ENCODE measurements at regions not wholly inside any gene's neighbourhood (a gene's known extent, or its start where the extent isn't known, plus 50 kb on each side); places are given as distances from the start of the nearest gene placed in this dataset.
"Not testable (repeated sequence)": the region's sequence is repeated elsewhere in the genome, so short reads cannot be mapped to it uniquely, and the experiment has no call there.

DNA sequence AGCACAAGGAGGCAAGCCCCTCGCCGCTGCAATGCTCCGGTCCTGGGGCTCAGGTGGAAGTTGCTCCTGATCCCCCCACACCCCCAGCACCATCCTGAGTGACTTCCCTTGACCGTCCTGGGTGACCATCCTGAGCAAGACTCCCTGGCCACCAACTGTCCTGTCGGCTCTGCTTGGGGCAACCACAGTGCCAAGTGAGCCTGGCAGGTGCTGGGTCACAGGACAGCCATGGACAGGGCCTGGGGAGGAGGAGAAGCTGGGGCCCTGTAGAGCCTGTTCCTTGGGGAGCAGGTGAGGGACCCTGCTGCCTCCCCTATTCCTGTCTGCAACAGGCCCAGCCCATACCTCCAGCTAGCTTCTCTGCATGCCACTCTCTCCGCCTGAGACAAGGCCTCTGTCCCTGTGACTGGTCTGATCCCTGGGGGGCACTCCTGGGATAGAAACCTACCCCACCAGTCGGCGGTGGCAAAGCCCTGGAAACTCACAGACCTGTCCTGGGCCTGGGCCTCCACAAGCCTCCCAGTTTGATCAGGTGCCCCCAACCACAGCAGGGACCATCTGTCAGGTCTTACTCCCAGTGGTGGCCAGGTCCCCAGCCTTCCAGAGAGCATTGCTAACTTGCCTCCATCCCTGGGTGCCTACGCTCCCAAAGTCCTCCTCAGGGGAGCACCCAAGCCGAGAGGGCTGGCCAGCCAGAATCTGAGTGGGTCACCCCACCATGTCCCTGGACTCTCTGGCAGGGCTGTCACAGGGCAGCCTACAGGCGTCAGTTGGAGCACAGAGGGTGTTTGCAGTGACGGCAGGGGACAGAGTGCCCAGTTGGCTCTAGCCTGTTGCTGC, 68.7 kb upstream of the WNT7B start:
- no peak for TF ChIP-seq POLR2A (IDR thresholded peaks at IDR 0.05; ENCODE audit: low read depth, low read length)
- no peak for FAIRE-seq
- no peak for DNase-seq (ENCODE audit: insufficient read length, low spot score)

DNA sequence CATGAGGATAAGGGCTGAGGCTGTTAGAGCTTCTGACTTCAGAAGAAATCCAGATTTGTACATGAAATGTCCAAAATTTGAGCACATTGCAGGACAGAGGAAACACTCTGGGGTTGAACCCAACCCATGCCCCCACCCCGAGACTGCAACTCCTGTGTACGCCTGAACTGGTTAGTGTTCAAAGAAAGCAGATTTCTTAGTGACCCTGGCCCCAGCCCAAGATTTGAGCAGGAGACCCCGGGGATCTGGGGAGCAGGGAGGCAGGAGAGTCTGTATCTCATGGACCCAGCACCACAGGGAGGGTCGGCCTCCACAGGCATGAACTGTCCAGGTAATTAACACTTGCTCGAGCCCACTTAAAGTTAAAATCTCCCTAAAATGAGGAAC, 69.3 kb upstream of the WNT7B start:
- no peak for FAIRE-seq
- DNase-seq (ENCODE audit: insufficient read length, low spot score) = no peak
- no peak for TF ChIP-seq POLR2A (IDR thresholded peaks at IDR 0.05; ENCODE audit: low read depth, low read length)

GRCh38 chr22:46047226-46047625, 70.3 kb upstream of the WNT7B start:
- TF ChIP-seq POLR2A (IDR thresholded peaks at IDR 0.05; ENCODE audit: low read depth, low read length) = no peak
- DNase-seq (ENCODE audit: insufficient read length, low spot score) (no peak), FAIRE-seq (no peak)

- TF ChIP-seq POLR2A (IDR thresholded peaks at IDR 0.05; ENCODE audit: low read depth, low read length) = no peak
- FAIRE-seq = no peak
- no peak for DNase-seq (ENCODE audit: insufficient read length, low spot score)
Observed at GRCh38 chr22:46047841-46048595, 71.1 kb upstream of the WNT7B start.

- DNase-seq (ENCODE audit: insufficient read length, low spot score); FAIRE-seq: not testable (repeated sequence)
Observed at GRCh38 chr22:46048661-46049060, 71.7 kb upstream of the WNT7B start.

GRCh38 chr22:46049726-46050450, 72.9 kb upstream of the WNT7B start:
- no peak for TF ChIP-seq POLR2A (IDR thresholded peaks at IDR 0.05; ENCODE audit: low read depth, low read length)
- DNase-seq (ENCODE audit: insufficient read length, low spot score) (no peak), FAIRE-seq (no peak)

DNA sequence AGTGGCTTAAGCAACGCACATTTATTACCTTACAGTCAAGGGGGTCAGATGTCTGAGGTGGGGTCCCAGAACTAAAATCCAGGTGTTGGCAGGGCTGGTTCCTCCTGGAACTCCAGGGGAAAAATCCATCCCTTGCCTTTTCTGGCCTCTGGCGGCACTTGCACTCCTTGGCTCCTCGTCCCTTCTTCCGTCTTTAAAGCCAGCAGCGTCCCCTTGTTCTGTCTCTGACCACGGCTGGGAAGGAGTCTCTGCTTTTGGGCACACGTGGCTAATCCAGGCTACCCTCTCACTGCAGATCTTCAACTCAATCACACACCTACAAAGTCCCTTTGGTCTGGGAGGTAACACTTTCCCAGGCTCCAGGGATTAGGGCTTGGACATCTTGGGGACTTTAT, 73.5 kb upstream of the WNT7B start:
- FAIRE-seq = no peak
- no peak for TF ChIP-seq POLR2A (IDR thresholded peaks at IDR 0.05; ENCODE audit: low read depth, low read length)
- DNase-seq (ENCODE audit: insufficient read length, low spot score) = no peak

GRCh38 chr22:46050916-46051614, 74.1 kb upstream of the WNT7B start:
- DNase-seq (ENCODE audit: insufficient read length, low spot score) (no peak), FAIRE-seq (no peak)
- no peak for TF ChIP-seq POLR2A (IDR thresholded peaks at IDR 0.05; ENCODE audit: low read depth, low read length)

DNA sequence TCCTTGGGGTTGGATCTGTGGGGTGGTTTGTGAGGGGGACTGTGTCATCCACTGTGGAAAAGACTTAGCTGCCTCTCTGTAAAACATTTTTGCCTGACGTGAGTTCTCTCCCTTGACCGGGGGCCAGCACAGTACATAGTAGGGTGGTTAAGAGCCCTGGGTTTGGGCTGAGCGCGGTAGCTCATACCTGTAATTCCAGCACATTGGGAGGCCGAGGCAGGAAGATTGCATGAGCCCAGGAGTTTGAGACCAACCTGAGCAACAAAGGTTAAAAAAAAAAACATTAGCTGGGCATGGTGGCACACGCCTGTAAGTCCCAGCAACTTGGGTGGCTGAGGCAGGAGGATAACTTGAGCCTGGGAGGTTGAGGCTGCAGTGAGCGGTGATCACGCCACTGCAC, 74.7 kb upstream of the WNT7B start:
- no peak for TF ChIP-seq POLR2A (IDR thresholded peaks at IDR 0.05; ENCODE audit: low read depth, low read length)
- no peak for FAIRE-seq

DNA sequence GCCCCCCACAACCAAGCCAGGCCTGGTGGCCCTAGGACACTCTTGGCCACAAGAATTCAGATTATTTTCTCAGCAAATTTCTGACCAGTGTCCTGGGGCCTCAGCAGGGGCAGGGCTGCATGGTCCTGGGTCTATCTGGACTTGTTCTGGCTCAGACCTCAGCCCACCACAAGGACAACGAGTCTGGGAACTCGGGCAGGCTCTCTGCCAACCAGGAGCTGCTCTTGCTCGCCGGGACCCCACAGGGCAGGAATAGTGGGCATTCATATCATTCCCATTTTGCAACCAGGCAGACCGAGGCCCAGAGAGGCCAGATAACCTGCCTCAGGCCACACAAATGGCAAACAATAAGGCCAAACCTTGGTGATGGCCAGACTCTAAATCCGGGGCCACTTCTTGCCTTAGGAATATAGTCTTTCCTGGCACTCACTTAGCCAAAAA, 75.4 kb upstream of the WNT7B start:
- FAIRE-seq (no peak), DNase-seq (ENCODE audit: insufficient read length, low spot score) (no peak)
- TF ChIP-seq POLR2A (IDR thresholded peaks at IDR 0.05; ENCODE audit: low read depth, low read length) = no peak

More for the DNA sequence above, 74.7 kb upstream of the WNT7B start:
- no peak for DNase-seq (ENCODE audit: insufficient read length, low spot score)

- no peak for DNase-seq (ENCODE audit: insufficient read length, low spot score)
- no peak for FAIRE-seq
- TF ChIP-seq POLR2A (IDR thresholded peaks at IDR 0.05; ENCODE audit: low read depth, low read length) = peak; percentile 16; the same call in 1 of the 2 replicates
Observed at GRCh38 chr22:46052801-46053562, 76.0 kb upstream of the WNT7B start.

DNA sequence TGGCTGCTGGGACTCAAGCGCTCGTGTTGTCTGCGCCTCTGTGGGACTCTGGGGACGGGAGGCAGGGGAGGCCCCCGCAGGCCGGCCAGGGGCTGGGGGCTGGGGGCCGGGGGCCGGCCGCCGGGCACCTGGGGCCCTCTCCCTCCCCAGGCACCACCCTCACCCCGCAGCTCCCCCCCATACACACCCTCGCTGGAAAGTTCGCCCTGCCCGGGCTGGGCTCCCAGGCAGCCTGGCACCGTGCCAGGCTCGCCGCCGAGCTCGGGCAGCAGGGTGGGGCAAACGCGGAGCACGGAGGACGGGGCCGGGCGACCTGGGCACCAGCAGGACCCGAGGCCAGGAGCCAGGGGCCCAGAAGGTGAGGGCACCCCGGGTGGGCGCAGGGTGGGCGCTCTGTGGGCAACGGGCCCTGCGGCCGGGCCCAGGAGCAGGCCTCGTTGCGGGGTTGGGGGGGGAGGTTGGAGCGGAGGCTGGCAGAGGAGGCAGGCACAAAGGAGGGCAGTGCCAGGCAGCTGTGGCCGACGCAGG, 76.7 kb upstream of the WNT7B start:
- DNase-seq (ENCODE audit: insufficient read length, low spot score) (no peak), FAIRE-seq (no peak)
- peak; percentile 15; the same call in 1 of the 2 replicates for TF ChIP-seq POLR2A (IDR thresholded peaks at IDR 0.05; ENCODE audit: low read depth, low read length)
